ENCODE measurements at regions not wholly inside any gene's neighbourhood (a gene's known extent, or its start where the extent isn't known, plus 50 kb on each side); places are given as distances from the start of the nearest gene placed in this dataset.

DNA sequence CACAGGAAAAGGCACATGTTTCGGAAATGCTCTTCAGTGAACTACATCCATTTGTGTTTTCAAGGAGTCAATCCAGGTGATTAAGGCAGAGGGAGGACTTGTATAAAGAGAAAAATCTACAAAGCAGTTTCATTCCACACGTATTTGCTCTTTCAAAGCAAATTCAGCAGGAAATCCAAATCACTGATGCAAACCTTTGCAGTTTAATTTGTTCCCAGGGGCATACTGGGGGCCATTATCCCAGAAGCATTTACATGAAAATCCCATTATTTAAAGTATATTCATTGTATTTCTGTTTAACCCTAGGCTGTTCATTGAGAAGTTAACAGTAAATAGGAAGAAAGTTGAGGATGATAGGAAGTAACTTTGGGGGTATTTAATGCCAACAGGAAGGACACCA is 147.9 kb downstream of the PMP22 start (continued):
- TF ChIP-seq, protein P1, sequence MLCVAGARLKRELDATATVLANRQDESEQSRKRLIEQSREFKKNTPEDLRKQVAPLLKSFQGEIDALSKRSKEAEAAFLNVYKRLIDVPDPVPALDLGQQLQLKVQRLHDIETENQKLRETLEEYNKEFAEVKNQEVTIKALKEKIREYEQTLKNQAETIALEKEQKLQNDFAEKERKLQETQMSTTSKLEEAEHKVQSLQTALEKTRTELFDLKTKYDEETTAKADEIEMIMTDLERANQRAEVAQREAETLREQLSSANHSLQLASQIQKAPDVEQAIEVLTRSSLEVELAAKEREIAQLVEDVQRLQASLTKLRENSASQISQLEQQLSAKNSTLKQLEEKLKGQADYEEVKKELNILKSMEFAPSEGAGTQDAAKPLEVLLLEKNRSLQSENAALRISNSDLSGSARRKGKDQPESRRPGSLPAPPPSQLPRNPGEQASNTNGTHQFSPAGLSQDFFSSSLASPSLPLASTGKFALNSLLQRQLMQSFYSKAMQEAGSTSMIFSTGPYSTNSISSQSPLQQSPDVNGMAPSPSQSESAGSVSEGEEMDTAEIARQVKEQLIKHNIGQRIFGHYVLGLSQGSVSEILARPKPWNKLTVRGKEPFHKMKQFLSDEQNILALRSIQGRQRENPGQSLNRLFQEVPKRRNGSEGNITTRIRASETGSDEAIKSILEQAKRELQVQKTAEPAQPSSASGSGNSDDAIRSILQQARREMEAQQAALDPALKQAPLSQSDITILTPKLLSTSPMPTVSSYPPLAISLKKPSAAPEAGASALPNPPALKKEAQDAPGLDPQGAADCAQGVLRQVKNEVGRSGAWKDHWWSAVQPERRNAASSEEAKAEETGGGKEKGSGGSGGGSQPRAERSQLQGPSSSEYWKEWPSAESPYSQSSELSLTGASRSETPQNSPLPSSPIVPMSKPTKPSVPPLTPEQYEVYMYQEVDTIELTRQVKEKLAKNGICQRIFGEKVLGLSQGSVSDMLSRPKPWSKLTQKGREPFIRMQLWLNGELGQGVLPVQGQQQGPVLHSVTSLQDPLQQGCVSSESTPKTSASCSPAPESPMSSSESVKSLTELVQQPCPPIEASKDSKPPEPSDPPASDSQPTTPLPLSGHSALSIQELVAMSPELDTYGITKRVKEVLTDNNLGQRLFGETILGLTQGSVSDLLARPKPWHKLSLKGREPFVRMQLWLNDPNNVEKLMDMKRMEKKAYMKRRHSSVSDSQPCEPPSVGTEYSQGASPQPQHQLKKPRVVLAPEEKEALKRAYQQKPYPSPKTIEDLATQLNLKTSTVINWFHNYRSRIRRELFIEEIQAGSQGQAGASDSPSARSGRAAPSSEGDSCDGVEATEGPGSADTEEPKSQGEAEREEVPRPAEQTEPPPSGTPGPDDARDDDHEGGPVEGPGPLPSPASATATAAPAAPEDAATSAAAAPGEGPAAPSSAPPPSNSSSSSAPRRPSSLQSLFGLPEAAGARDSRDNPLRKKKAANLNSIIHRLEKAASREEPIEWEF (CRISPR knock-in tag; IDR thresholded peaks at IDR 0.05), result no peak
- no peak for TF ChIP-seq ZNF384 (IDR thresholded peaks at IDR 0.05; ENCODE audit: low read depth, low read length)
- TF ChIP-seq, protein P2, sequence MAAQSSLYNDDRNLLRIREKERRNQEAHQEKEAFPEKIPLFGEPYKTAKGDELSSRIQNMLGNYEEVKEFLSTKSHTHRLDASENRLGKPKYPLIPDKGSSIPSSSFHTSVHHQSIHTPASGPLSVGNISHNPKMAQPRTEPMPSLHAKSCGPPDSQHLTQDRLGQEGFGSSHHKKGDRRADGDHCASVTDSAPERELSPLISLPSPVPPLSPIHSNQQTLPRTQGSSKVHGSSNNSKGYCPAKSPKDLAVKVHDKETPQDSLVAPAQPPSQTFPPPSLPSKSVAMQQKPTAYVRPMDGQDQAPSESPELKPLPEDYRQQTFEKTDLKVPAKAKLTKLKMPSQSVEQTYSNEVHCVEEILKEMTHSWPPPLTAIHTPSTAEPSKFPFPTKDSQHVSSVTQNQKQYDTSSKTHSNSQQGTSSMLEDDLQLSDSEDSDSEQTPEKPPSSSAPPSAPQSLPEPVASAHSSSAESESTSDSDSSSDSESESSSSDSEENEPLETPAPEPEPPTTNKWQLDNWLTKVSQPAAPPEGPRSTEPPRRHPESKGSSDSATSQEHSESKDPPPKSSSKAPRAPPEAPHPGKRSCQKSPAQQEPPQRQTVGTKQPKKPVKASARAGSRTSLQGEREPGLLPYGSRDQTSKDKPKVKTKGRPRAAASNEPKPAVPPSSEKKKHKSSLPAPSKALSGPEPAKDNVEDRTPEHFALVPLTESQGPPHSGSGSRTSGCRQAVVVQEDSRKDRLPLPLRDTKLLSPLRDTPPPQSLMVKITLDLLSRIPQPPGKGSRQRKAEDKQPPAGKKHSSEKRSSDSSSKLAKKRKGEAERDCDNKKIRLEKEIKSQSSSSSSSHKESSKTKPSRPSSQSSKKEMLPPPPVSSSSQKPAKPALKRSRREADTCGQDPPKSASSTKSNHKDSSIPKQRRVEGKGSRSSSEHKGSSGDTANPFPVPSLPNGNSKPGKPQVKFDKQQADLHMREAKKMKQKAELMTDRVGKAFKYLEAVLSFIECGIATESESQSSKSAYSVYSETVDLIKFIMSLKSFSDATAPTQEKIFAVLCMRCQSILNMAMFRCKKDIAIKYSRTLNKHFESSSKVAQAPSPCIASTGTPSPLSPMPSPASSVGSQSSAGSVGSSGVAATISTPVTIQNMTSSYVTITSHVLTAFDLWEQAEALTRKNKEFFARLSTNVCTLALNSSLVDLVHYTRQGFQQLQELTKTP (IDR thresholded peaks at IDR 0.05; ENCODE audit: low read depth in 1 of 2, partially characterized antibody in 2 of 2), result no peak
- no peak for TF ChIP-seq RCOR1 (IDR thresholded peaks at IDR 0.05; ENCODE audit: borderline replicate concordance in 1 of 2, low read depth in 2 of 2, low read length in 2 of 2)
- no peak for TF ChIP-seq ERF (CRISPR knock-in tag; IDR thresholded peaks at IDR 0.05)
- TF ChIP-seq KAT7 (CRISPR knock-in tag; IDR thresholded peaks at IDR 0.05; ENCODE audit: borderline replicate concordance), result no peak
- no peak for TF ChIP-seq MCM3 (IDR thresholded peaks at IDR 0.05)
- TF ChIP-seq, protein P3, sequence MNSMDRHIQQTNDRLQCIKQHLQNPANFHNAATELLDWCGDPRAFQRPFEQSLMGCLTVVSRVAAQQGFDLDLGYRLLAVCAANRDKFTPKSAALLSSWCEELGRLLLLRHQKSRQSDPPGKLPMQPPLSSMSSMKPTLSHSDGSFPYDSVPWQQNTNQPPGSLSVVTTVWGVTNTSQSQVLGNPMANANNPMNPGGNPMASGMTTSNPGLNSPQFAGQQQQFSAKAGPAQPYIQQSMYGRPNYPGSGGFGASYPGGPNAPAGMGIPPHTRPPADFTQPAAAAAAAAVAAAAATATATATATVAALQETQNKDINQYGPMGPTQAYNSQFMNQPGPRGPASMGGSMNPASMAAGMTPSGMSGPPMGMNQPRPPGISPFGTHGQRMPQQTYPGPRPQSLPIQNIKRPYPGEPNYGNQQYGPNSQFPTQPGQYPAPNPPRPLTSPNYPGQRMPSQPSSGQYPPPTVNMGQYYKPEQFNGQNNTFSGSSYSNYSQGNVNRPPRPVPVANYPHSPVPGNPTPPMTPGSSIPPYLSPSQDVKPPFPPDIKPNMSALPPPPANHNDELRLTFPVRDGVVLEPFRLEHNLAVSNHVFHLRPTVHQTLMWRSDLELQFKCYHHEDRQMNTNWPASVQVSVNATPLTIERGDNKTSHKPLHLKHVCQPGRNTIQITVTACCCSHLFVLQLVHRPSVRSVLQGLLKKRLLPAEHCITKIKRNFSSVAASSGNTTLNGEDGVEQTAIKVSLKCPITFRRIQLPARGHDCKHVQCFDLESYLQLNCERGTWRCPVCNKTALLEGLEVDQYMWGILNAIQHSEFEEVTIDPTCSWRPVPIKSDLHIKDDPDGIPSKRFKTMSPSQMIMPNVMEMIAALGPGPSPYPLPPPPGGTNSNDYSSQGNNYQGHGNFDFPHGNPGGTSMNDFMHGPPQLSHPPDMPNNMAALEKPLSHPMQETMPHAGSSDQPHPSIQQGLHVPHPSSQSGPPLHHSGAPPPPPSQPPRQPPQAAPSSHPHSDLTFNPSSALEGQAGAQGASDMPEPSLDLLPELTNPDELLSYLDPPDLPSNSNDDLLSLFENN (IDR thresholded peaks at IDR 0.05; ENCODE audit: low read depth in 2 of 2, low read length in 2 of 2), result no peak
- TF ChIP-seq, protein P4, sequence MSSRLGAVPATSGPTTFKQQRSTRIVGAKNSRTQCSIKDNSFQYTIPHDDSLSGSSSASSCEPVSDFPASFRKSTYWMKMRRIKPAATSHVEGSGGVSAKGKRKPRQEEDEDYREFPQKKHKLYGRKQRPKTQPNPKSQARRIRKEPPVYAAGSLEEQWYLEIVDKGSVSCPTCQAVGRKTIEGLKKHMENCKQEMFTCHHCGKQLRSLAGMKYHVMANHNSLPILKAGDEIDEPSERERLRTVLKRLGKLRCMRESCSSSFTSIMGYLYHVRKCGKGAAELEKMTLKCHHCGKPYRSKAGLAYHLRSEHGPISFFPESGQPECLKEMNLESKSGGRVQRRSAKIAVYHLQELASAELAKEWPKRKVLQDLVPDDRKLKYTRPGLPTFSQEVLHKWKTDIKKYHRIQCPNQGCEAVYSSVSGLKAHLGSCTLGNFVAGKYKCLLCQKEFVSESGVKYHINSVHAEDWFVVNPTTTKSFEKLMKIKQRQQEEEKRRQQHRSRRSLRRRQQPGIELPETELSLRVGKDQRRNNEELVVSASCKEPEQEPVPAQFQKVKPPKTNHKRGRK (tag; IDR thresholded peaks at IDR 0.05), result no peak
